Adrenal gland (tissue), 5 donors: ENCODE measurements at regions not wholly inside any gene's neighbourhood (a gene's known extent, or its start where the extent isn't known, plus 50 kb on each side); places are given as distances from the start of the nearest gene placed in this dataset.

ENCODE experiments used
- CTCF ChIP-seq, 6 experiments: fragments of 450-650 bp in 4 of 6; fragments of 200-600 bp in 2 of 6; sonication (generic) in 1 of 6; IDR thresholded peaks; 1 replicate in 5 of 6; 2 replicates in 1 of 6; pipeline versions ENCODE4 v1.5.1 to v1.8.0; 2016 to 2021; ENCODE audit warnings: antibody characterized with exemption in 6 of 6, mild to moderate bottlenecking in 2 of 6, moderate library complexity in 1 of 6
- POLR2A ChIP-seq, 2 donors: fragments of 450-650 bp; IDR thresholded peaks; one replicate each; pipeline ENCODE4 v1.6.1; 2017; ENCODE audit warnings: antibody characterized with exemption in 2 of 2, mild to moderate bottlenecking in 2 of 2, moderate library complexity in 1 of 2
- donor health status: DM: no; HTN: no; CAD: no.

- TF ChIP-seq POLR2A (IDR thresholded peaks at IDR 0.05), result no peak
- TF ChIP-seq CTCF (IDR thresholded peaks at IDR 0.05), result no peak
These were observed 166.9 kb upstream of the UMPS start for GRCh38 chr3:124563376-124563775.
